ENCODE measurements at regions not wholly inside any gene's neighbourhood (a gene's known extent, or its start where the extent isn't known, plus 50 kb on each side); places are given as distances from the start of the nearest gene placed in this dataset.

GRCh38 chr5:5069851-5070250 is 70.3 kb upstream of the ADAMTS16 start:
- Histone ChIP-seq H3K4me3 (no peak overlapping the region), H3F3A (replicated peaks; ENCODE audit: low read depth) (no peaks in the 10 kb centered on the region), H2AFZ (peak overlapping the region; percentile 8; the same call in 1 of the 2 replicates), H3K36me3 (ENCODE audit: insufficient read depth) (no peaks in the 10 kb centered on the region; the same call in 1 of the 2 replicates), H3K4me1 (ENCODE audit: insufficient read depth) (peaks cover 7% of the 10 kb centered on the region; the same call in 1 of the 2 replicates), H3K9me2 (ENCODE audit: insufficient read depth) (peaks cover 20% of the 10 kb centered on the region), H3K27ac (ENCODE audit: low read depth) (no peak overlapping the region), H3K4me2 (no peak overlapping the region), H3K27me3 (ENCODE audit: insufficient read depth) (no peaks in the 10 kb centered on the region), H4K20me1 (replicated peaks; ENCODE audit: insufficient read depth) (no peaks in the 10 kb centered on the region), H3K79me2 (replicated peaks; ENCODE audit: insufficient read depth) (no peaks in the 10 kb centered on the region)
- Mint-ChIP-seq H3K4me1 (peaks cover 13% of the 10 kb centered on the region), H3K9me3 (peaks cover 11% of the 10 kb centered on the region; the same call in 2 of the 3 replicates), H3K36me3 (ENCODE audit: low read depth) (peaks cover 21% of the 10 kb centered on the region), H3K27me3 (ENCODE audit: insufficient read depth, low read depth, poor library complexity) (peaks cover 9% of the 10 kb centered on the region), H3K4me3 (no peak overlapping the region), H3K27ac (no peak overlapping the region)
- DNase-seq (ENCODE audit: low spot score) (no peak), ATAC-seq (no peak)
- TF ChIP-seq ZNF114 (CRISPR knock-in tag; IDR thresholded peaks at IDR 0.05) (no peak), STAT1 (IDR thresholded peaks at IDR 0.05; ENCODE audit: unreplicated experiment) (no peak), POLR2AphosphoS5 (IDR thresholded peaks at IDR 0.05; ENCODE audit: low read depth) (no peak), CTCF (conservative IDR thresholded peaks at IDR 0.05; ENCODE audit: low read depth in 2 of 2) (no peak), REST (IDR thresholded peaks at IDR 0.05; ENCODE audit: unreplicated experiment) (no peak), JUNB (IDR thresholded peaks at IDR 0.05; ENCODE audit: unreplicated experiment) (no peak), ZNF331 (CRISPR knock-in tag; IDR thresholded peaks at IDR 0.05; ENCODE audit: low read depth) (no peak)

- Histone ChIP-seq H3K79me2 (replicated peaks; ENCODE audit: insufficient read depth) (no peaks in the 10 kb centered on the region), H3K27me3 (ENCODE audit: insufficient read depth) (no peaks in the 10 kb centered on the region), H2AFZ (no peak overlapping the region), H3K36me3 (ENCODE audit: insufficient read depth) (no peaks in the 10 kb centered on the region; the same call in 1 of the 2 replicates), H3K4me1 (ENCODE audit: insufficient read depth) (peaks cover 18% of the 10 kb centered on the region), H4K20me1 (replicated peaks; ENCODE audit: insufficient read depth) (no peaks in the 10 kb centered on the region), H3K27ac (ENCODE audit: low read depth) (no peak overlapping the region), H3K4me3 (no peak overlapping the region), H3K4me2 (no peak overlapping the region), H3K9me2 (ENCODE audit: insufficient read depth) (peaks cover 20% of the 10 kb centered on the region), H3F3A (replicated peaks; ENCODE audit: low read depth) (no peaks in the 10 kb centered on the region)
- peaks cover 11% of the 10 kb centered on the region; the same call in 2 of the 3 replicates for H3K9me3 Mint-ChIP-seq
- H3K27ac Mint-ChIP-seq, result no peak overlapping the region
- H3K4me3 Mint-ChIP-seq, result no peak overlapping the region
- ATAC-seq (no peak), DNase-seq (ENCODE audit: low spot score) (no peak)
- H3K4me1 Mint-ChIP-seq, result peaks cover 21% of the 10 kb centered on the region
- TF ChIP-seq EZH2phosphoT487 (IDR thresholded peaks at IDR 0.05; ENCODE audit: unreplicated experiment) (no peak), ZNF462 (CRISPR knock-in tag; IDR thresholded peaks at IDR 0.05) (no peak), ZNF114 (CRISPR knock-in tag; IDR thresholded peaks at IDR 0.05) (no peak), JUNB (IDR thresholded peaks at IDR 0.05; ENCODE audit: unreplicated experiment) (no peak), EZH2 (IDR thresholded peaks at IDR 0.05; ENCODE audit: low read depth, unreplicated experiment) (no peak), STAT1 (IDR thresholded peaks at IDR 0.05; ENCODE audit: unreplicated experiment) (no peak), NANOG (IDR thresholded peaks at IDR 0.05; ENCODE audit: borderline replicate concordance) (no peak)
- H3K27me3 Mint-ChIP-seq (ENCODE audit: insufficient read depth, low read depth, poor library complexity), result peaks cover 6% of the 10 kb centered on the region
- H3K36me3 Mint-ChIP-seq (ENCODE audit: low read depth), result peaks cover 21% of the 10 kb centered on the region
Observed at GRCh38 chr5:5071554-5071953, 68.6 kb upstream of the ADAMTS16 start.

All from GM23338 (cell line).